Activated effector memory CD4-positive, alpha-beta T cell treated with Interleukin-2 at 50 U/mL for 16 hours (primary cell): ENCODE measurements at regions not wholly inside any gene's neighbourhood (a gene's known extent, or its start where the extent isn't known, plus 50 kb on each side); places are given as distances from the start of the nearest gene placed in this dataset.

Experiments used
- DNase-seq: peaks from one replicate; pipeline ENCODE4 v3.0.0-alpha.2; 2020

DNA sequence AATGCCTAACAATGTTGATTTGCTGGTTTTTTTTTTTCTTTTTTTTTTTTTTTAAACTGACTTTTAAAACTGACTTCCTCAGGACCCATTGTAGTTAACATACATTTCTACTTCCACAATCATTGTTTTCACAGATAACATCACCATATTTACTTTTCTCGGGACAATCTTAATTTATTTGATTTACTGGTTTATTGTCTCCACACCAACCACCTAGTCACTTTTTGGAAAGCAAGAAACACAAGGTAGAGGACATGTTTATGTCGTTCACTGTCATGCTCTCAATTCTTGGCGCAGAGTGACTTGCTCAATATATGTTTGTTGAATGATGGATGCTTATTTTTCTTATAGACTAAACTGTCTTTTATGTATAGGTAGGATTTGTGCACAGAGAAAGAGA, 2280.7 kb downstream of the MAT2B start:
- no peak for DNase-seq

DNA sequence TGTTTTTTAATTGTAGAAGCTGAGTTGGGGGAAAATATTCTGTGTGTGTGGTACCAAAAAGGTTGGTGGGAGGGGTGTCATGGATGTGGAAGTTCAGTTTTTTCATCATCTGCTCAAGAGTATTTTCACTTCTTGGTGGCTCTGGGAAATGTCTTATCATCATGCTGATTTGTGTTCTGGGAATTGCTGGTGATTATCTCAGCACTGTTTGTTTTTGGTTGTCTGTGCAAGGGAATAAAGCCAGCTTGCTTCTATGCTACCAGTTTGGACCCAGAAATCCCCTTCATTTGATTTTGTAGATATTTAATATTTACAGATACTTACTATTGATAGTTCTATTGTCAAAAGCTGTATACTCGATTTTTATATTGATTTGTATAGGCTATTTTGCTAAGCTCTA, 2289.7 kb downstream of the MAT2B start:
- no peak for DNase-seq

DNA sequence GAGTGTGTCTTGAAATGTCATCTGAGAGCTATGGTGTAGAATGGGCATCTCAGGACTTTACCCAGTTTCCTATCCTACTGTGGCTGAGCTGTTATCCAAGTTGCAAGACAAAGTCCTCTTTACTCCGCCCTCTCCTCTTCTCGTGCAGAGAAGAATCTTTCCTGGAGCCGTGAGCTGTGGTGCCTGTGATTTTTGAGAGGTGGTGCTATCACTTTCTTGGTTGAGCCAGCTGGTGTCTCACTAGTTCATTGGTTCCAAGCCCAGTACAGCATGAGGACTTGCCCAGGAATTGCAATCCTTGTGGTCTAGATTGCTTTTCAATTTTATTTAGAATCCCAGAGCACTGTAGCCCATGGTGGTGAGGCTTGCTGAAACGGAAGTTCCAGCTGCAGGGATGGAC, 2300.3 kb downstream of the MAT2B start:
- no peak for DNase-seq

DNA sequence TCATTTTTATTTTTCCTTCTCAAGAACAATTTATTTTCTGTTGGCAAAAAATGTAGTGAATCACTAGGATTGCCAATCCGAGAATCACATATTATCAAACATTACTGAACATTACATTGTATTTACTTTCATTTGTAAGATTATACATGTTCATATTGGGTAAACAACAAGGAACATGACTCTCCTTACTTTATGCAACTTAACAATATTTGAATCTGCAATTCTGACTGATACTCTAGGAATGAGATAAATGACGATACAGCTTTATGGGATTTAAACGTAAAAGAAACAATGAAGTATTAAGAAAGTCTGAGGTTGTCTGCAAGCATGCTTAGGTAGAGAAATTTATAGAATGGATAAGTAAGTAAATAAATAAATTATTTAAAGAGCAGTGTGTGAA, 2302.9 kb downstream of the MAT2B start:
- DNase-seq, result no peak

DNA sequence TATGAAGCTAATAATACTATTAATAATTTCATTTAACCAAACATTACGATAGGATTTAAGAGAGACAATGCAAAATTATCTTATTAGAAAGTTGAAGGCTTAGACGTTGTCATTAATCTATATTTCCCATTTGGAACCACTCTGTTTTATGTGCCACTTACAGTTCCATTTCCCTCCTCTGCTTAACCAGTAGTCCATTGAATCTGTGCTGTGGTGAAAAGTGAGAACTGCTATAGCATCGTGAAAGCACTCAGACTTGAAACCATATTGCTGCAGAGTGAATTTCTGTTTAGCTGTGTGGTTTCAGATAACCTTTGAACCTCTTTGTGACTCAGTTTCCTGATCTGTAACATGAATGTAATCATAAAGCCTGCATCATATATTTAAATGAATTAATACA, 2304.5 kb downstream of the MAT2B start:
- DNase-seq, result no peak

DNA sequence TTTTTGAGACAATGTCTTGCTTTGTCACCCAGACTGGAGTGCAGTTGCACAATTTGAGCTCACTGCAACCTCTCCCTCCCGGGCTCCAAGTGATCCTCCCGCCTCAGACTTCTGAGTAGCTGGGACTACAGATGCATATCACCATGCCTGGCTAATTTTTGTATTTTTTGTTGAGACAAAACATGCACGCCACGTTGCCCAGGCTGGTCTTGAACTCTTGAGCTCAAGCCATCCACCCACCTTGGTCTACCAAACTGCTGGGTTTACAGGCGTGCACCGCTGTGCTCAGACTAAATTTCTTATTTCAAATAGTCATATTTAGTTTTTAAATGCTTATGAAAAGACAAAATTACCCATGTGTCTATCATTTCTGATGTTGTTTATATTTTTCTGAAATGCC, 2324.1 kb downstream of the MAT2B start:
- no peak for DNase-seq

DNA sequence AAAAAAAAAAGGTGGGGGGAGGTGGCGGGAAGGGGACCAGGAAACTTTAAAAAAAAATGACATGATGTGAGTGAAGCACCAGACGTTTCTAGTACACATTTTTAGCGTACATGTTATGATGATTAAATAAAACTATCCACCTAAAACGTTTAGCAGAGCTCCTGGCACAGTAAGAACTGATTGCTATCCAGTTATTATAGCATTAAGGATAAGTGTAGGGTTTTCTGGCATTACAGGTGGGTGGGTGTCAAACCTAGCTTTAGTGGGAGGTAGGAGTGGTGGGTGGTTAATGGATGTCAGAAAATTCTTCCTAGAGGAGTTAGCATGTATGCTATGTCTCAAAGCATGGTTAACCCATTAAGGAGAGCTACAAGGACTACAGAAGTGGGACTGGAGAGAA, 2329.5 kb downstream of the MAT2B start:
- DNase-seq, result no peak

DNA sequence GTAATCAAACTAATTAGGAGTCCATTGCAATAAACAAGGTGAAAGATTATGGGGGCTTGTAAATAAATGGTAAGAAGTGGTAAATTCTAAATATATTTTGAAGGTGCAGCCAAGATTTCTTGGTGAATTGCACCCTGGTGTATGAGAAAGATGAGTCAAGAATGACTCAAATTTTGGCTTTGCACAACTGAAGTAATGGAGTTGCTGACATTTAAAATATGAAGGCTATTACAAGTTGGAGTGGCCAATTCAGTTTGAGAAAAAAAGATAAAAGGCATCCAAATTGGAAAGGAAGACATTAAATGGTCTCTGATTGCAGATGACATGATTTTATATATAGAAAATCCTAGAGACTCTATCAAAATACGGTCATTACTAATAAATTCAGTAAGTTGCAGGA, 2330.6 kb downstream of the MAT2B start:
- DNase-seq, result no peak

DNA sequence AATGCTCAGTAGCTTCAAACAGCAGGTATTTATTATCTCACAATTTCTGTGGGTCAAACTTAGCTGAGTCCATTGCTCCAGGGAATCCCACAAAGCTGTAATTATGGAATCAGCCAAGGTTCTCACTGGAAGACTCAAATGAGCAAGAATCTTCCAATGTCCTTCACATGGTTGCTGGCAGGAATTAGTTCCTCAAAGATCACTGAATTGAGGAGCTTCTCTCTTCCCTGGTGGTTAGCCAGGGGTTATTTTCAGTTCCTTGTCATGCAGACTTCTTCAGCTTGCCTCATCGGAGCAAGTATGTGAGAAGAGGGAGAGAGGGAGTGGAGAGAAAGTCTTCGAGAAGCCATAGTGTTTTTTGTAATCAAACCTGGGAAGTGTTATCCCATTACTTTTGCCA, 2331.9 kb downstream of the MAT2B start:
- DNase-seq, result no peak

DNA sequence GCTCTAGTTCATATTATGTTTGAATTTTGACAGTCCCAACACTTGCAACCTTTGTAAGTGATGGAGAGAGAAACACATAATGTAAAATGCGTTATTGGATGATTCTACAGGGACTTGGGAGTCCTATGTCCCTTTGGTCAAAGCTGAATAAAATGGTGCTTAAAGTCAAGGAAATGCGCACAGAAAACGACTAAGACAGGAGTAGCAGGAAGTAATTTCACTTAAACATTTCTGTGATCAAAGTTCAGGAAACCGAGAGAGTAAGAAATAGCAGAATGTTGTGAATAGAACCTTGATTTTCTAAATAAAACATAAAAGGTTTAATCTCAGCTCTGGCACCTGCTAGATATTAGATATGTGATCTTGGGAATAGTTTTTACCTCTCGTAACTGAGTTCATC, 2339.2 kb downstream of the MAT2B start:
- no peak for DNase-seq

DNA sequence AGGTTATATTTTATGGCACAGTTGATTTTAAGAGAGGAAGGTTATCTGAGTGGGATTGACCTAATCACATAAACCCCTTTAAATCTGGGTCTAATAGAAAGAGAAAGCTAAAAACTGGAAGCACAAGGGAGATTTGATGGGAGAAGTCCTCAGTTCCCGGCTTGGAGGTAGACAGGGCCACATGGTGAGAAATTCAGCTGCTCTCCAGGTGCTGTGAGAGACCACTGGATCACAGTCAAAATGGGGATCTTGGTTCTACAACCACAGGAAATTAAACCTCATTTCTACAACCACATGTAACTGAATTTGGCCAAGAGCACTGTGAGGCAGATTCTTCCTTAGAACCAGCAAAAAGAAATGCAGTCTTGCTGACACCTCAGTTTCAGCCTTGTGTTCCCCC, 2352.7 kb downstream of the MAT2B start:
- DNase-seq, result no peak

DNA sequence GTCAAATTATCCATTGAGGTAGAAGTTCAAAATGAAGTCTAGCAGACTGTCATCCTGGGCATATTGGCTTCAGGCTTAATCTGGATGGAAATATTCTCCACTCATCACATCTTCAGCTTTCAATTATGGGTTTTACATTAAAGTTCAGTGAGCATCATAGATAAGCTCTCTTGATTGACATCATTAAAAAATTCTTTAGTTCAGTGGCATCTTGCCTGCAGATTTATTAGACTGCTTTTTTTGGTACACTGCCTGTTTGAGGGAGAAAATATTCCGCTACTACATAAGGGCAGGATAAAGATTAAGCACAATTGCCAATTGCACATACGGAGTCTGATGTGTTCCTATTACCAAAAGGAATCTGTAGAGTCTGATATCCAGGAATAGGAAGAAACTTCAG, 2353.8 kb downstream of the MAT2B start:
- DNase-seq, result no peak

DNA sequence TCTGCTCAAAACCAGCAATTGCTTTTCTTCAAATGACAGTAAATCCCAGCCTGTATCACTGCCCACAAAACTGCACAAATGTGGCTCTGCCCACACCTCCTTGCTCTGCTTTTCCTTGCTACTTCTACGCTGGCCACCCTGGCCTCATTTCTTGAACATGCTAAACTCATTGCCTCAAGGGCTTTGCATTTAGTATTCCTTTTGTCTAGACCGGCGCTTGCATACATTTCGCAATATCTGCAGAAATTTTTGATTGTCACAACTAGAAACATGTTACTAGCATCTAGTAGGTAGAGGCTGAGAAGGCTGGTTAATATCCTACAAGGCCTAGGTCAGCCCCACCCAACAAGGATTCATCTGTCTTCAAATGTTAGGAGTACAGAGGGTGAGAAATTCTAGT, 2357.8 kb downstream of the MAT2B start:
- DNase-seq, result no peak

DNA sequence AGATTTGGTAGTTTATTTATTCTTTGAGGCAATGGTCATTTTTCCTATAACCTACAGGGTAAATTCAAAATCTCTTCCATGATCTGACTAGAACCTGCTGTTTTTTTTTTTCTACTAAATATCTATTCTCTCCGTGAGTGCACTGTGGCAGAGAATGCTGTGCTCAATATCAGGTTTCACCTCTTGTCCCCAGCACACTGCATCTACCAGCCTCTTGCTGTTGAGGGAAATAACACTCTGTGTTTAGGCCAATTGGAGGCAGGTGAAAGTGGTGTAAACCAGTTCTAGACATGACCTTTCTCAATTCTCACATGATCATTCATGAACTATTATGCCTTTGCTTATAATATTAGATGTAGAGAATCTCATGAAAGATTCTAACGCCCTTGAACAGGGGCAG, 2365.9 kb downstream of the MAT2B start:
- no peak for DNase-seq

DNA sequence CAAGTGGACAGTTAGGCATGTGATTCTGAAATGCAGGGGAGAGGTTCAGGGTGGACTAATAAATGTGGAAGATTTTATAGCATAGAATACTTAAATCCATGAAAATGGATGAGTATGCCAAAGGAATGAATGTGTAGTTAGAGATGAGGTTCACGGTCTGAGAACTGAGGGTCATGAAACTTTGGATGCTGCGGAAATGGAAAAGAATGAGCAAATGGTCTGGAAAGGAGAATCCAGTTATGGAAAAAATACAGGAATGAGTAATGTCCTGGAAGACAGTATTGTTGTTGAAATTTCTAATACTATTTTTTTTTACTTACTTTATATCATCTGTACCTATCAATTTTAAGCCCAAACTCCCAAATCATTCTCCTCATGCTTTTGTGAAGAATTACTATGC, 2369.4 kb downstream of the MAT2B start:
- DNase-seq, result no peak

DNA sequence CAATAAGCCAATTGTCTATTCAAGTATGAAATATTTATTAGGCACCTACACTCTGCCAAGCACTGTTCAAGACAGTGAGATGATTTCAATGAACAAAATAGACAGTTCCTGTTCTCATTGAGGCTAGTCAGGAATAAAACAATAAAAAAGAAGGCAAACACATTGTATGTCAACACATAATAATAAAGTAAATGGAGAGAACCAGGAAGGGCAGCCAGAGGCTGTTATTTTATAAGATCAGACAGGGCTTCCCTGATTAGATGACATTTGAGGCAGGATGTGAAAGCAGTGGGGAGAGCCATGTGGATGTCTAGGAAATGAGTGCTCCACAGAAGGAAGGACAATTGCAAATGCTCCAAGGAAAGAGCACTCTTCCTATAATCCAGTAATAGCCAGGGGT, 2371.1 kb downstream of the MAT2B start:
- no peak for DNase-seq

DNA sequence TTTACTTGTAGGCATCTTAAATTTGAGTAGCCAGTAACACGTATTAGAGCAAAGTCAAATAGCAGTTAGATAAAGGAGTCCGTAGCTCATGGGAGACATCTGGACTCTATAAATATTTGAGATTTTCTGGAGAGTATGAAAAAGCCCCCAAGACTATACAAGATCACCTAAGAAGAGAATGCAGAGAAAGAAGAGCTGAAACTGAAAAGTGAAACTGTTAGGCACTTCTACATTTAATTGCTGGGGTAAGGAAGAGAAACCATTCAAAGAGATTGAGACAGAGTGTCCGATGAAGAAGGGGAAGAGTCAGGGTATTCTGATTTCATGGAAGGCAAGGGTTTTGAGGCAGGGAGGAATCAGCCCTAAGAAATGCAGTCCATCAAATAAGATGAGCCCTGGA, 2372.1 kb downstream of the MAT2B start:
- DNase-seq, result no peak

DNA sequence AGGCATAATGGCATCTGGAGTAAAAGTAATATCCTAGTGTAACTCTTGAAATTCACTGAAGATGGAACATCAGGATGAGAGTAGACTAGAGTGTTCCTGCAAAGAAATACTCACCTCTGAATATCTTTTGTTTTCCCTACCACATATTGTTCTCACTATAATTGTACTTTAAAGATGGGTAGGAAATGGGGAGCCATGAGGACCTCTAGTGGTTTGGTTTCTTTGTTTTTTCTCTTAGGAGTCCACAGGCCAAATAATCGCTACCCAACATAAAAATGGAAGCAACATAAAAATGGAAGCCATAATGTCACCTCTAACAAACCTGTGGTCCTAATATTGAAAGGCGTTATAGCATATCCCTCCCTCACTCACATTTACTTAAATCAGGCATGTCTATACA, 2375.8 kb downstream of the MAT2B start:
- DNase-seq, result no peak

DNA sequence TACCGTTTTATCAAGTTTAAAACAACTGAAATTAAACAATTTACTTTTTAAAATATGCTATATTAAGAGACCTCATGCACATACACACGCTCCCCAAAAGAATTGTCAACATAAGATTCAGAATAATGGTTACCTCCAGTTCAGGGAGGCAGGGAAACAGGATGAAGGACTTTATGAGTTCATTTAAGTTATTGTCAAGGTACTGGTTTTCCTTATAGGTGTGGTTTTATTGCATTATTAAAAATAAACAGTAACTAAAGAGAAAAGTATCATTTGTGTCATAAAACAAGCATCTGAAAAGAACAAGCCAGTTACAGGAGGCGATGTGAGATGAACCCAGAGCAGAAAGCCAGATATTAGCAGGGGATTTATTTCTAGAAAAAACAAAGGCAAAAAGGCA, 2376.7 kb downstream of the MAT2B start:
- no peak for DNase-seq

DNA sequence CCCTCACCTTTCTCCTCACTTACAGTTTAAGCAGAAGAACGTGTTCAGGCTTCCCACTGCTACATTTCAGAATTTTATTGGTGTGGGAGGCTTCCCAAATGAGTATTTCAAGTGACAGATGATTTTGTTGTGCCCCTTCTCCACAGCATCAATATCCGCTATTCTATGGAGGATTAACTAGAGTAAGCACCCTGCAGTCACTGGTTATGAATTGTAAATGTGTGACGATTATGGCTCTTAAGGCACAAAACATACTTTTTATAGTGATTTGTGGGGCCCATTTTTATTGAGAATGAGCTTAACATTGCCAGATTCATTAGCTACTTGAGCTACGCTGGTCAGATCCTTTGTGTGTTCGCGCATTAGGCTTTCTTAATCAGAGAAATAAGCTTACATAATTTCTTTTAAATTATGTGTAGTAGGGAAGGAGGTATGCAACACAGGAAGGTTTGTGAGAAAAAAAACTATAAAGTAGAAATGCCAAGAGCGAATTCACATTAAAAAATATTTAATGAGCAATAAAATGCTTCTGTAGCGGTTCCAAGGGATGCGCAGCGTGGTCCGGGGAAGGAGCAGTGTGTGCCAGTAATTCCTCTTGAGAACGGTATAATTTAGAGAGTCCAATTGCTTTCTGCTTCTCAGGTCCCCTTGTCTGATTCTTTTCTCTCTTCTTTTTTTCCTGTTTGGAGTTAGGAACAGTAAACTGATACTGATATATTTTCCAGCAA, 2380.4 kb downstream of the MAT2B start:
- no peak for DNase-seq

DNA sequence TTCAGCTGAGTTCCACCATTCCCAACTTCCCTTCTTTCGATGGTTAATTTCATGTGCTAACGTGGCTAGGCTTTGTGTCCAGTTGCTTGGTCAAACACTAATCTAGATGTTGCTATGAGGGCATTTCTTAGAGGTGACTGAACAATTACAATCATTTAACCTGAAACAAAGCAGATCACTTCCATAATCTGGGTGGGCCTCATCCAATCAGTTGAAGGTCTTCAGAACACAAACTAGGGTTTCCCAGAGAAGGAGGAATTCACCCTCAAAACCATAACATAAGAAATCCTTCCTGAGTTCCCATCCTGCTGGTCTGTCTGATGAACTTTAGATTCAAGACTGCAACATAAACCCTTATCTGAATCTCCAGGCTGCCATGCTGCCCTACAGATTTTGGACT, 2381.7 kb downstream of the MAT2B start:
- no peak for DNase-seq

DNA sequence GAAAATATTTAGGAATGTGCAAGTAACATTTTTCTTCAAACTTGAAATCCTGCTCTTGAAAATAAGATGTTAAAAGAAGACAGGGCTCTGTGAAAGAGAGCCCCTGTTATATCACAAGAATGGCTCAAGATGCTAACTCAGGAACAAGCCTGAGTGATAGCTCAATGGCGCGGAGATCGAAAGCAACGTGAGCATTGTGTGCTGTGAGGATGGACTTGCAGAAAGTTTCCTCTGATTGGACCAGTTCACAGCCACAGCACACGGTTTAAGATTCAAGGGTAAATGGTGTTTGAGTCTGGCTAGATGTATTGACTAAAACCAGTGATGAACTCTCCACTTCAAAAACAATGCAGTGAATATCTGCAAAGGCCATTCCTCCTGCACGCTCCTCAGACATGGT, 2387.0 kb downstream of the MAT2B start:
- no peak for DNase-seq

DNA sequence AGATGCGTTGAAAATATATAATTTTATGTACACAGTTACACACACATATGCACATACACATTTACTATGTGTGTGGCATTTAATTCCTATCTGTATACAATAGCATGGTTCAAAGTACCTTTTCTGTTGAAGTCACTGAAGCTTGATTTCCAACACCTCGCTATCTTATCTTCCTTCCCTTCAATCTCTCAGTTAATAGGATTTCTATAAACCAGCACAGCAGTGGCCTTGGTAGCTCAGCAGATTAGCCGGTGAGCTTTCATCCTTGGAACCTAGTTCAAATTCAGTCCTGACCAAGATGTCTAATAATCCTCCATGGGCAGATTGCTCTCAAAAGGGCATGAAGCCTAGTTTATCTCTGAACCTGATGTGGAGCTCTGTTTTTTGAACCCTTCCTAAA, 2389.5 kb downstream of the MAT2B start:
- DNase-seq, result no peak

DNA sequence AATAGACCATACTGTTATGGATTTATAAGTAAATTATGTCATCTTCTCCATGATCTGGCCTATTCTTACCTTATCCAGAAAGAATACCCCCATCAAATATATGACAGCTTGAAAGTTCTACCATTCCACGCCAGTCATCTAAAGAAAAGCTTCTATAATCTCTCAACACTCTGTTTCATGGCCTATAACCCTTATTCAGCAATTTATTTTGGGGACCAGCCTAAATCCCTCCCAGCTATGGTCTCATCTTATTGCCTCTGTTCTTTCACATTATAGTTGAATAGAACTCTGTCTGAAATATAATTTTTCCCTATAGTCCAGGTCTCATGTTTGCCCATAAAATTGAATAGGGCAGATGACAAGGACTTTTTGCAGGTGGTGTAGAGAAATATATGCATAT, 2387.6 kb upstream of the WWC1 start:
- DNase-seq, result no peak

DNA sequence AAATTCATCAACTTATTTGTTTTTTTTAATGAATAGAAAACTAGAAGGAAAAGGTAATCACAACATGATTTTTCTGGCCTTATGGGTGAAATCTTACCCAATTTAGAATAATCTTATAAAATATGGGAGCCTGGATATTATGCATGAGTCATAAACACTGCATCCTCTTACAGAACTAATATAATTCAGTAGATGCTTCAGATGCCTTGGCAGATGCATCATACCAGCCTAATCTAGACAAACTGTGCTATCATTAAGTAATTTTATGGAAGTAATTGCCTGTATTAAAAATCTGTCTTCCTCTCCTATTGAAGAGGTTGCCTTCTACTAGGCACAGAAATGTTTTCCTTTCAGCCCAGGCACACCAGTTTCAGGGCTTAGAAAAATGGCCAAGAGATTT, 2384.6 kb upstream of the WWC1 start:
- DNase-seq, result no peak

DNA sequence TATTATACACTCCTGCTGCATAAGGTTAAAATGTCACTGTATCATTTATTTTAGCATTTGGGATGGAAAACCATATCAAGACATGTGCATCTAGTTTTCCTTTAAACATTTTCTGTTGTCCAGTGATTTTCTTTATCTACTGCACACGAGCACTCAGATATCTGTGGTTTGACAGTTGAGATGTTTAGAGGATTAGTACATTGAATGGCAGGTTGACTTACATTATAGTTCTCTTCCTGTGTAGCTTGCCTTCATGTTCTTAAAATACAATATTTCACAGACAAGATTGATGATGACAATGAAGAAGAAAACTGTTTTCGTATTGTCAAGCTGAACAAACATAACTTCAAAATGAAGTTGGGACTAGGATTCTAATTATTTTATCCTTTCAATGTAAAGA, 2378.4 kb upstream of the WWC1 start:
- DNase-seq, result no peak
